HL-60 (cell line): ENCODE measurements at regions not wholly inside any gene's neighbourhood (a gene's known extent, or its start where the extent isn't known, plus 50 kb on each side); places are given as distances from the start of the nearest gene placed in this dataset.

ENCODE experiments used
- DNase-seq, 2 experiments: peaks; one replicate each; pipeline ENCODE4 v3.0.0-alpha.2; 2010 to 2020; ENCODE audit warnings: low read depth in 1 of 2, low spot score in 1 of 2
- H3K27ac ChIP-seq: fragments of 250-450 bp; sonication (Bioruptor Pico); replicated peaks from 2 replicates; pipeline ENCODE4 v1.5.1; 2020; ENCODE audit warnings: mild to moderate bottlenecking, moderate library complexity
- H3K27me3 ChIP-seq: fragments of 250-450 bp; sonication (Bioruptor Pico); 2 replicates; pipeline ENCODE4 v1.5.1; 2021; ENCODE audit warnings: mild to moderate bottlenecking, moderate library complexity; ENCODE audit not compliant: insufficient read depth, poor library complexity, severe bottlenecking
- H3K4me3 ChIP-seq: replicated peaks from 2 replicates; pipeline ENCODE4 v1.5.1; 2011; ENCODE audit warnings: mild to moderate bottlenecking, control low read depth, low read length; ENCODE audit not compliant: insufficient read depth
- GABPA ChIP-seq: IDR thresholded peaks from 2 replicates; pipeline ENCODE4 v1.6.1; 2012; ENCODE audit warnings: low read depth
- POLR2AphosphoS5 ChIP-seq: IDR thresholded peaks from 2 replicates; pipeline ENCODE4 v1.6.1; 2012; ENCODE audit warnings: low read depth
- SPI1 ChIP-seq: IDR thresholded peaks from 2 replicates; pipeline ENCODE4 v1.6.1; 2012; ENCODE audit warnings: low read depth, mild to moderate bottlenecking, borderline replicate concordance
- TF ChIP-seq, protein P1 (sequence below): IDR thresholded peaks from 2 replicates; pipeline ENCODE4 v1.6.1; 2012; ENCODE audit warnings: low read depth; ENCODE audit not compliant: insufficient replicate concordance
- TF ChIP-seq, protein P2 (sequence below): IDR thresholded peaks from one replicate; pipeline ENCODE4 v1.5.1; 2011; ENCODE audit warnings: low read length, control low read depth, inconsistent platforms; ENCODE audit not compliant: insufficient read depth

DNA sequence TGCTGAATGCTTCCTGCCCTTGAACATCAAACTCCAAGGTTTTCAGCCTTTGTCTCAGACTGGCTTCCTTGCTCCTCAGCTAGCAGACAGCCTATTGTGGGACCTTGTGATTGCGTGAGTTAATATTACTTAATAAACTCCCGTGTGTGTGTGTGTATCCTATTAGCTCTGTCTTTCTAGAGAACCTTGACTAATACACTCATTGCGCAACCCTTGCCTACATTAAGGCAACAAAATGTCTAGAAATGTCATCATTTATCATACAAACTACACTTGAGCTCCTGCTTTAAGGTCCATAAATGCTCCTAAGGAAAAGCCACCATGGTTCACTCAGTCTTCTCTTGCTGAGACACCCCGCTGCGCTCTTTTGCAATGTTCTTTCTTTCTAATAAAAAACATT is 2861.0 kb downstream of the PCDH9 start:
- TF ChIP-seq POLR2AphosphoS5 (no peak), GABPA (no peak), SPI1 (no peak)
- TF ChIP-seq, protein P1, sequence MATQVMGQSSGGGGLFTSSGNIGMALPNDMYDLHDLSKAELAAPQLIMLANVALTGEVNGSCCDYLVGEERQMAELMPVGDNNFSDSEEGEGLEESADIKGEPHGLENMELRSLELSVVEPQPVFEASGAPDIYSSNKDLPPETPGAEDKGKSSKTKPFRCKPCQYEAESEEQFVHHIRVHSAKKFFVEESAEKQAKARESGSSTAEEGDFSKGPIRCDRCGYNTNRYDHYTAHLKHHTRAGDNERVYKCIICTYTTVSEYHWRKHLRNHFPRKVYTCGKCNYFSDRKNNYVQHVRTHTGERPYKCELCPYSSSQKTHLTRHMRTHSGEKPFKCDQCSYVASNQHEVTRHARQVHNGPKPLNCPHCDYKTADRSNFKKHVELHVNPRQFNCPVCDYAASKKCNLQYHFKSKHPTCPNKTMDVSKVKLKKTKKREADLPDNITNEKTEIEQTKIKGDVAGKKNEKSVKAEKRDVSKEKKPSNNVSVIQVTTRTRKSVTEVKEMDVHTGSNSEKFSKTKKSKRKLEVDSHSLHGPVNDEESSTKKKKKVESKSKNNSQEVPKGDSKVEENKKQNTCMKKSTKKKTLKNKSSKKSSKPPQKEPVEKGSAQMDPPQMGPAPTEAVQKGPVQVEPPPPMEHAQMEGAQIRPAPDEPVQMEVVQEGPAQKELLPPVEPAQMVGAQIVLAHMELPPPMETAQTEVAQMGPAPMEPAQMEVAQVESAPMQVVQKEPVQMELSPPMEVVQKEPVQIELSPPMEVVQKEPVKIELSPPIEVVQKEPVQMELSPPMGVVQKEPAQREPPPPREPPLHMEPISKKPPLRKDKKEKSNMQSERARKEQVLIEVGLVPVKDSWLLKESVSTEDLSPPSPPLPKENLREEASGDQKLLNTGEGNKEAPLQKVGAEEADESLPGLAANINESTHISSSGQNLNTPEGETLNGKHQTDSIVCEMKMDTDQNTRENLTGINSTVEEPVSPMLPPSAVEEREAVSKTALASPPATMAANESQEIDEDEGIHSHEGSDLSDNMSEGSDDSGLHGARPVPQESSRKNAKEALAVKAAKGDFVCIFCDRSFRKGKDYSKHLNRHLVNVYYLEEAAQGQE, result no peak
- TF ChIP-seq, protein P2, sequence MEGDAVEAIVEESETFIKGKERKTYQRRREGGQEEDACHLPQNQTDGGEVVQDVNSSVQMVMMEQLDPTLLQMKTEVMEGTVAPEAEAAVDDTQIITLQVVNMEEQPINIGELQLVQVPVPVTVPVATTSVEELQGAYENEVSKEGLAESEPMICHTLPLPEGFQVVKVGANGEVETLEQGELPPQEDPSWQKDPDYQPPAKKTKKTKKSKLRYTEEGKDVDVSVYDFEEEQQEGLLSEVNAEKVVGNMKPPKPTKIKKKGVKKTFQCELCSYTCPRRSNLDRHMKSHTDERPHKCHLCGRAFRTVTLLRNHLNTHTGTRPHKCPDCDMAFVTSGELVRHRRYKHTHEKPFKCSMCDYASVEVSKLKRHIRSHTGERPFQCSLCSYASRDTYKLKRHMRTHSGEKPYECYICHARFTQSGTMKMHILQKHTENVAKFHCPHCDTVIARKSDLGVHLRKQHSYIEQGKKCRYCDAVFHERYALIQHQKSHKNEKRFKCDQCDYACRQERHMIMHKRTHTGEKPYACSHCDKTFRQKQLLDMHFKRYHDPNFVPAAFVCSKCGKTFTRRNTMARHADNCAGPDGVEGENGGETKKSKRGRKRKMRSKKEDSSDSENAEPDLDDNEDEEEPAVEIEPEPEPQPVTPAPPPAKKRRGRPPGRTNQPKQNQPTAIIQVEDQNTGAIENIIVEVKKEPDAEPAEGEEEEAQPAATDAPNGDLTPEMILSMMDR, result no peak
- H3K27me3 ChIP-seq, result no peaks in the 10 kb centered on the region
- peak in 1 of 2 experiments; percentile 10 for DNase-seq
- H3K4me3 ChIP-seq, result no peak overlapping the region
- H3K27ac ChIP-seq, result no peak overlapping the region

DNA sequence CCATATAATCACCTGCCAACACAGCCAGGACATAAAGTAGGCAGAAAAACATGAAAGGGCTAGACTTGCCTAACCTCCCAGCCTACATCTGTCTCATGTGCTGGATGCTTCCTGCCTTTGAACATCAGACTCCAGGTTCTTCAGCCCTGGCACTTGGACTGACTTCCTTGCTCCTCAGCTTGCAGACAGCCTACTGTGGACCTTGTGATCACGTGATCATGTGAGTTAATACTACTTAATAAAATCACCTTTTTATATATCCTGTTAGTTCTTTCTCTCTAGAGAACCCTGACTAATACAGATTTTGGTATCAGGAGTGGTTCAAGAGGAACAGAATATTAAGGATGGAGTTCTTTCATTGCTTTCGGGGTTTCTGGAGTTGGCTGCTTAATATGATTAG is 2867.6 kb downstream of the PCDH9 start:
- no peak overlapping the region for H3K4me3 ChIP-seq
- H3K27me3 ChIP-seq, result no peaks in the 10 kb centered on the region
- DNase-seq, result no peak
- TF ChIP-seq, protein P1, result no peak
- TF ChIP-seq, protein P2, result no peak
- TF ChIP-seq GABPA, result no peak
- TF ChIP-seq POLR2AphosphoS5, result no peak
- TF ChIP-seq SPI1, result no peak
- H3K27ac ChIP-seq, result no peak overlapping the region

DNA sequence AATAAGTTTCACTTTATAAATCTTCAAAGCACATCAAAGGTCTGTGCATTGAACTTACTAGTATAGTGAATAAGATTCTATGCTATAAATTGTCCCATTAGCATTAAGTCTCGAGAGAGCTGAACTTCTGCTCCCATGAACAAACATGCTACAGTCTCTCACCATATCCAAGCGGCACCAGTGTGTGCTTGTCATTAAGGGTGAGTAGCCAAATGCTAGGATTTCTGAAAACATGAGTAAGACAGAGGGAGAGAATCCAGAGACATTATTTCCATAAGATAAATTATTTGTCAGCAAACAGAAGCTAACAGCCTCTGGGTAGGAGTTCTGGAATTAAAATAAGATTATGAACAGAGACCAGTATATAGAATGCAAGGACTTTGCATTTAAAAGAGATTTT is 2882.5 kb downstream of the PCDH9 start:
- no peak for DNase-seq
- Histone ChIP-seq H3K27me3 (no peaks in the 10 kb centered on the region), H3K4me3 (no peak overlapping the region), H3K27ac (no peak overlapping the region)
- TF ChIP-seq POLR2AphosphoS5, result no peak
- TF ChIP-seq GABPA, result no peak
- TF ChIP-seq SPI1, result no peak
- TF ChIP-seq, protein P1, result no peak
- TF ChIP-seq, protein P2, result no peak
